GM12875 (cell line): ENCODE measurements at regions not wholly inside any gene's neighbourhood (a gene's known extent, or its start where the extent isn't known, plus 50 kb on each side); places are given as distances from the start of the nearest gene placed in this dataset.

Source experiments
- H3K4me3 ChIP-seq: one replicate; pipeline ENCODE4 v1.5.1; 2011; ENCODE audit warnings: low read depth, low read length, control low read depth
- TF ChIP-seq, protein P1 (sequence below): IDR thresholded peaks from 2 replicates; pipeline ENCODE4 v1.5.1; 2011; ENCODE audit warnings: low read depth, mild to moderate bottlenecking, control low read depth, inconsistent platforms, low read length, moderate library complexity, borderline replicate concordance; ENCODE audit not compliant: insufficient read depth

- no peak overlapping the region for H3K4me3 ChIP-seq
- TF ChIP-seq, protein P1, sequence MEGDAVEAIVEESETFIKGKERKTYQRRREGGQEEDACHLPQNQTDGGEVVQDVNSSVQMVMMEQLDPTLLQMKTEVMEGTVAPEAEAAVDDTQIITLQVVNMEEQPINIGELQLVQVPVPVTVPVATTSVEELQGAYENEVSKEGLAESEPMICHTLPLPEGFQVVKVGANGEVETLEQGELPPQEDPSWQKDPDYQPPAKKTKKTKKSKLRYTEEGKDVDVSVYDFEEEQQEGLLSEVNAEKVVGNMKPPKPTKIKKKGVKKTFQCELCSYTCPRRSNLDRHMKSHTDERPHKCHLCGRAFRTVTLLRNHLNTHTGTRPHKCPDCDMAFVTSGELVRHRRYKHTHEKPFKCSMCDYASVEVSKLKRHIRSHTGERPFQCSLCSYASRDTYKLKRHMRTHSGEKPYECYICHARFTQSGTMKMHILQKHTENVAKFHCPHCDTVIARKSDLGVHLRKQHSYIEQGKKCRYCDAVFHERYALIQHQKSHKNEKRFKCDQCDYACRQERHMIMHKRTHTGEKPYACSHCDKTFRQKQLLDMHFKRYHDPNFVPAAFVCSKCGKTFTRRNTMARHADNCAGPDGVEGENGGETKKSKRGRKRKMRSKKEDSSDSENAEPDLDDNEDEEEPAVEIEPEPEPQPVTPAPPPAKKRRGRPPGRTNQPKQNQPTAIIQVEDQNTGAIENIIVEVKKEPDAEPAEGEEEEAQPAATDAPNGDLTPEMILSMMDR = no peak
Observed at GRCh38 chr4:54585321-54586000, 72.3 kb upstream of the KIT start.

DNA sequence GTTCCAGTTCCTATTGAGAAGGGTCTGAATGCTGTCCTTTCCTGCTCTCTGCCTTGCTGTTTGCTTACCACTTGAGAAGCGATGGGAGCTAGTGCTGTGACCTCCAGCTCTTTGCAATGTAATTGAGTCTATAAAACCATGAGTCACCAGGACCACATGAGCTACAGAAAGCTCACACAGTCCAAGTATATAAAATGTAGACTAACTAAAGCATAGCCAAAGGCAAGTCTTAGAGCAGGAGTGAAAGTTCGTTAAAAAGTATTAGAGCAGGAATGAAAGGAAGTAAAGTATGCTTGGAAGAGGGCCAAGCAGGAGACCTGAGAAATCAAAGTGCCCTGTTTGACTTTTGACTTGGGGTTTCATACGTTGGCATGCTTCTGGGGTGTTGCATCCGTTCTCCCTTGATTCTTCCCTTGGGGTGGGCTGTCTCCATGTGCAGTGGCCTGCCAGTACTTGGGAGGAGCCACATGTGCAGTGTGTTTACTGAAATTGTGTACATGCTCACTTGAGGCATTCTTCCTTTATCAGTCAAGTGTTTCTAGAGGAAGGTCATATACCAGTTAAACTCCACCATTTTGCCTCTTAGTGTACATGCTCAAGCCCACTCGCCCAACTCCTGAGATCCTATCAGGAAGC is 71.3 kb upstream of the KIT start:
- TF ChIP-seq, protein P1 = no peak
- H3K4me3 ChIP-seq = no peak overlapping the region

GRCh38 chr4:54587107-54587891 is 70.5 kb upstream of the KIT start:
- TF ChIP-seq, protein P1 = no peak
- no peak overlapping the region for H3K4me3 ChIP-seq

DNA sequence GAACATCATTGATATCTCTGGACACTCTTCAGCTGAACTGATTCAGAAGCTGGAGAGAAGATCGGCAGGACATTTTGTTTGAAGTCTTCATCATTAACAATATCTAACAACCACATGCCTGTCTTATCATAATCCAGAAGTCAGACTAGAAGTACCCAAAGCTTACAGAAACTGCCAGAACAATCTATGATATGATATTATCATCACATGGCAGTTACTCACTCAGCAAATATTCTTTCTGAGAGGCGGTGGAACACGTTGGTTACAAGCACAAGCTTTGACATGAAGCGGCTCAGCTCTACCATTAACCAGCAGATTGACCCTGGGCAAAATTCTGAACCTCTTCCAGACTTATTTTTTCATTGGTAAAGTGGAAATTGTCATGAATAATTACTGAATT is 69.4 kb upstream of the KIT start:
- TF ChIP-seq, protein P1 = no peak
- H3K4me3 ChIP-seq = no peak overlapping the region

DNA sequence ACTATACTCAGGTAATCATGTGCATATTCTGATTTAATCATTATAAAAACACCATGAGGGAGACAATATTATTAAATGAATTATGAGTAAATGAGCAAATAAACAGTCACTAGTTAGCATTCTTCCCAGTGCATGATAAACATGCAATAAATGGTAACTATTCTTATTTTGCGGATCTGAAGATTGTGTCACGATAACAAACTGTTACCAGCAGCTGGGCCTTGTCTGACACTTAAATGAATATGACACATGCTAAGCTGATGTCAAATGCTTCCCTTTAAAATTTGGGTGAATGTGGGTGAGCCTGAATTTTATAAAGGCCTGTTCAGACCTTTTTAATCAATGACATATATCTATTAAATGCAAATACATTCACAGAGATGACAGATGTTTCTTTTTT is 68.2 kb upstream of the KIT start:
- TF ChIP-seq, protein P1 = no peak
- H3K4me3 ChIP-seq = no peak overlapping the region

GRCh38 chr4:54593795-54594322 is 63.9 kb upstream of the KIT start:
- TF ChIP-seq, protein P1 = no peak
- no peak overlapping the region for H3K4me3 ChIP-seq
